OCI-LY7 (cell line): ENCODE measurements at regions not wholly inside any gene's neighbourhood (a gene's known extent, or its start where the extent isn't known, plus 50 kb on each side); places are given as distances from the start of the nearest gene placed in this dataset.

Source experiments
- CTCF ChIP-seq: fragments of 200-600 bp; sonication (generic); conservative IDR thresholded peaks from 2 replicates; pipeline ENCODE4 v1.5.1; 2014; ENCODE audit warnings: mild to moderate bottlenecking, antibody characterized with exemption, low read length, moderate library complexity, mixed read lengths
- EZH2phosphoT487 ChIP-seq: fragments of 200-600 bp; sonication (generic); IDR thresholded peaks from 2 replicates; pipeline ENCODE4 v1.6.1; 2018; ENCODE audit warnings: low read depth, borderline replicate concordance, mild to moderate bottlenecking, mixed run types, antibody characterized with exemption, low read length, moderate library complexity, mixed read lengths

GRCh38 chr15:95327661-95328060 lies 1002.8 kb upstream of the NR2F2 start:
- TF ChIP-seq EZH2phosphoT487, result no peak
- TF ChIP-seq CTCF, result no peak
